Liver (tissue), 3 donors: ENCODE measurements at regions not wholly inside any gene's neighbourhood (a gene's known extent, or its start where the extent isn't known, plus 50 kb on each side); places are given as distances from the start of the nearest gene placed in this dataset.

ENCODE experiments used
- FOXA1 ChIP-seq: IDR thresholded peaks from 2 replicates; pipeline ENCODE4 v1.6.1; 2016; ENCODE audit warnings: antibody characterized with exemption
- GABPA ChIP-seq, 2 donors: IDR thresholded peaks in 1 of 2; conservative IDR thresholded peaks in 1 of 2; 2 replicates each; pipeline ENCODE4 v1.6.1; 2016; ENCODE audit warnings: antibody characterized with exemption in 2 of 2, mild to moderate bottlenecking in 1 of 2, moderate library complexity in 1 of 2
- JUND ChIP-seq, 2 donors: IDR thresholded peaks; 2 replicates each; pipeline ENCODE4 v1.6.1; 2016; ENCODE audit warnings: antibody characterized with exemption in 2 of 2
- RAD21 ChIP-seq, 2 donors: IDR thresholded peaks; 2 replicates each; pipeline ENCODE4 v1.6.1; 2016; ENCODE audit warnings: antibody characterized with exemption in 2 of 2, mild to moderate bottlenecking in 2 of 2
- REST ChIP-seq: IDR thresholded peaks from 2 replicates; pipeline ENCODE4 v1.6.1; 2016; ENCODE audit warnings: antibody characterized with exemption, mild to moderate bottlenecking
- RXRA ChIP-seq, 2 donors: IDR thresholded peaks; 2 replicates each; pipeline ENCODE4 v1.6.1; 2017 to 2018; ENCODE audit warnings: antibody characterized with exemption in 2 of 2, mild to moderate bottlenecking in 1 of 2
- TAF1 ChIP-seq: conservative IDR thresholded peaks from 2 replicates; pipeline ENCODE4 v1.6.1; 2016; ENCODE audit warnings: antibody characterized with exemption, mild to moderate bottlenecking
- TF ChIP-seq, protein P1 (sequence below): fragments of 150-350 bp; IDR thresholded peaks from 2 replicates; pipeline ENCODE4 v1.5.1; 2017; ENCODE audit warnings: improper control_type of control experiment, low read depth, low read length; ENCODE audit not compliant: missing input control
- TF ChIP-seq, protein P2 (sequence below): IDR thresholded peaks from 2 replicates; pipeline ENCODE4 v1.6.1; 2016; ENCODE audit warnings: antibody characterized with exemption
- TF ChIP-seq, protein P3 (sequence below): IDR thresholded peaks from 2 replicates; pipeline ENCODE4 v1.6.1; 2016; ENCODE audit warnings: antibody characterized with exemption
- donor health status: healthy.
- donor health status: healthy.

DNA sequence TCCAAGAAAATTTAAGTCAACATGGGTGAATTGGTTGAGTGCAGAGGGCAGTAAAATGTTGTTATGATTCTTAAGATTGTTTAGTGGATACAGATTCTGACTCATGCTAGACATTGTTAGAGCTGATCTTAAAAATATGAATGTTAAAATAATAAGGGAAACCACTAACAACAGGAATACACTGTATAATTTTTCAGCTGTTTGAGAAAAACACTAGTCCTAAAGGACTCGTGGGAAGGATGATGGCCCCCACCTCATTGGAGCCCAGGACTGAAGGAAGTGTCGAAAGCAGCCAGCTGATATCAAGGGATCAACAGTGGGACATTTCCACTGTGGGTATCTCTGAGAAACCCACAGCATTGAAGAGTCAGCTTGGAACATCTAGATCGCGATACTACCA, 82.9 kb upstream of the SCAF11 start:
- TF ChIP-seq TAF1 (no peak), RAD21 (IDR thresholded peaks at IDR 0.05) (no peak), RXRA (IDR thresholded peaks at IDR 0.05) (no peak), FOXA1 (no peak), JUND (IDR thresholded peaks at IDR 0.05) (no peak), REST (no peak), GABPA (IDR thresholded peaks at IDR 0.05 in 1 of 2, conservative IDR thresholded peaks at IDR 0.05 in 1 of 2) (no peak)
- TF ChIP-seq, protein P1, sequence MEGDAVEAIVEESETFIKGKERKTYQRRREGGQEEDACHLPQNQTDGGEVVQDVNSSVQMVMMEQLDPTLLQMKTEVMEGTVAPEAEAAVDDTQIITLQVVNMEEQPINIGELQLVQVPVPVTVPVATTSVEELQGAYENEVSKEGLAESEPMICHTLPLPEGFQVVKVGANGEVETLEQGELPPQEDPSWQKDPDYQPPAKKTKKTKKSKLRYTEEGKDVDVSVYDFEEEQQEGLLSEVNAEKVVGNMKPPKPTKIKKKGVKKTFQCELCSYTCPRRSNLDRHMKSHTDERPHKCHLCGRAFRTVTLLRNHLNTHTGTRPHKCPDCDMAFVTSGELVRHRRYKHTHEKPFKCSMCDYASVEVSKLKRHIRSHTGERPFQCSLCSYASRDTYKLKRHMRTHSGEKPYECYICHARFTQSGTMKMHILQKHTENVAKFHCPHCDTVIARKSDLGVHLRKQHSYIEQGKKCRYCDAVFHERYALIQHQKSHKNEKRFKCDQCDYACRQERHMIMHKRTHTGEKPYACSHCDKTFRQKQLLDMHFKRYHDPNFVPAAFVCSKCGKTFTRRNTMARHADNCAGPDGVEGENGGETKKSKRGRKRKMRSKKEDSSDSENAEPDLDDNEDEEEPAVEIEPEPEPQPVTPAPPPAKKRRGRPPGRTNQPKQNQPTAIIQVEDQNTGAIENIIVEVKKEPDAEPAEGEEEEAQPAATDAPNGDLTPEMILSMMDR, result no peak
- TF ChIP-seq, protein P2, sequence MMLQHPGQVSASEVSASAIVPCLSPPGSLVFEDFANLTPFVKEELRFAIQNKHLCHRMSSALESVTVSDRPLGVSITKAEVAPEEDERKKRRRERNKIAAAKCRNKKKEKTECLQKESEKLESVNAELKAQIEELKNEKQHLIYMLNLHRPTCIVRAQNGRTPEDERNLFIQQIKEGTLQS, result no peak
- TF ChIP-seq, protein P3, sequence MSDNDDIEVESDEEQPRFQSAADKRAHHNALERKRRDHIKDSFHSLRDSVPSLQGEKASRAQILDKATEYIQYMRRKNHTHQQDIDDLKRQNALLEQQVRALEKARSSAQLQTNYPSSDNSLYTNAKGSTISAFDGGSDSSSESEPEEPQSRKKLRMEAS, result no peak
